GDM1 (cell line): ENCODE measurements at regions not wholly inside any gene's neighbourhood (a gene's known extent, or its start where the extent isn't known, plus 50 kb on each side); places are given as distances from the start of the nearest gene placed in this dataset.

Source experiments
- DNase-seq: peaks from one replicate; lab custom pipeline; 2025; lab: John Stamatoyannopoulos, UW

- DNase-seq = no peak
These were observed 80.0 kb upstream of the NTRK2 start for GRCh38 chr9:84589542-84589941.

GRCh38 chr9:84590706-84591105 lies 78.8 kb upstream of the NTRK2 start:
- DNase-seq = no peak

GRCh38 chr9:84592918-84593317 lies 76.6 kb upstream of the NTRK2 start:
- no peak for DNase-seq

GRCh38 chr9:84593352-84593751 lies 76.2 kb upstream of the NTRK2 start:
- no peak for DNase-seq

- no peak for DNase-seq
These were observed 72.4 kb upstream of the NTRK2 start for GRCh38 chr9:84597131-84597530.

- DNase-seq = no peak
These were observed 70.5 kb upstream of the NTRK2 start for GRCh38 chr9:84598921-84599636.

- no peak for DNase-seq
These were observed 68.8 kb upstream of the NTRK2 start for GRCh38 chr9:84600739-84601138.

GRCh38 chr9:84604223-84604622 lies 65.3 kb upstream of the NTRK2 start:
- DNase-seq = no peak

GRCh38 chr9:84609779-84610178 lies 59.8 kb upstream of the NTRK2 start:
- no peak for DNase-seq

GRCh38 chr9:84613431-84613830 lies 56.1 kb upstream of the NTRK2 start:
- no peak for DNase-seq

GRCh38 chr9:84615544-84615943 lies 54.0 kb upstream of the NTRK2 start:
- DNase-seq = no peak

- DNase-seq = no peak
These were observed 52.0 kb upstream of the NTRK2 start for GRCh38 chr9:84617411-84618029.
